Psoas muscle (tissue), 7 donors: ENCODE measurements at regions not wholly inside any gene's neighbourhood (a gene's known extent, or its start where the extent isn't known, plus 50 kb on each side); places are given as distances from the start of the nearest gene placed in this dataset.

Experiments used
- ATAC-seq, 4 donors: fragments of 200-7000 bp; cut with Tn5 transposase; one replicate each; pipeline ENCODE4 v1.9.1; 2020; ENCODE audit warnings: moderate library complexity in 3 of 4, mild to moderate bottlenecking in 2 of 4
- DNase-seq, 2 donors: peaks; one replicate each; pipeline ENCODE4 v3.0.0-alpha.2; 2020
- H3K27ac ChIP-seq: fragments of 200-600 bp; one replicate; pipeline ENCODE4 v1.8.0; 2022
- H3K27me3 ChIP-seq, 3 donors: fragments of 200-600 bp in 1 of 3; one replicate each; pipeline versions ENCODE4 v1.6.1 to v1.8.0; 2013 to 2022; ENCODE audit warnings: low read length in 2 of 3, mild to moderate bottlenecking in 2 of 3, moderate library complexity in 1 of 3; ENCODE audit not compliant: insufficient read depth in 3 of 3
- H3K36me3 ChIP-seq, 2 donors: fragments of 200-600 bp in 1 of 2; one replicate each; pipeline versions ENCODE4 v1.6.1 to v1.8.0; 2013 to 2022; ENCODE audit warnings: low read depth in 1 of 2, mild to moderate bottlenecking in 1 of 2, moderate library complexity in 1 of 2; ENCODE audit not compliant: insufficient read depth in 1 of 2
- H3K4me1 ChIP-seq: fragments of 200-600 bp; one replicate; pipeline ENCODE4 v1.8.0; 2022
- H3K4me3 ChIP-seq: fragments of 200-600 bp; one replicate; pipeline ENCODE4 v1.8.0; 2022; ENCODE audit warnings: mild to moderate bottlenecking
- H3K9me3 ChIP-seq: fragments of 200-600 bp; one replicate; pipeline ENCODE4 v1.8.0; 2022
- CTCF ChIP-seq: fragments of 200-600 bp; IDR thresholded peaks from one replicate; pipeline ENCODE4 v1.8.0; 2022; ENCODE audit warnings: antibody characterized with exemption
- WGBS, 3 donors: extraction: QIAGEN DNeasy Blood & Tissue Kit; methylation state at CpG; one replicate each; pipeline versions ENCODE4 v1.1.6 to v1.1.7; 2013; 5-methylcytosine and 5-hydroxymethylcytosine counted together
- intact Hi-C, 2 donors: fragments of 100-400 bp; cut with DNase I; formaldehyde crosslinking; loops; one replicate each; pipeline versions ENCODE4 v1.11.0 to v1.14.2; 2022
- donor health status: healthy with polysubstance abuse.
- donor health status: DM: no; HTN: no; CAD: no; lungs with moderate emphysema.
- donor health status: Bipolar disorder and iron deficiency.
- donor health status: healthy.
- donor health status: DM: yes; HTN: yes; CAD: no.
- donor health status: DM: no; HTN: no; CAD: no.
- donor health status: DM: yes; HTN: yes; CAD: no.

GRCh38 chr4:52196606-52197130, 145.6 kb downstream of the SPATA18 start:
- intact Hi-C loops: no loop called here
- H3K4me3 ChIP-seq: no peak overlapping the region
- ATAC-seq (no peak), DNase-seq (no peak)
- no peaks in the 10 kb centered on the region for H3K27me3 ChIP-seq
- 74 to 89% (median 76%) methylated on average over 1 of the region's 1 CpG for WGBS, 3 donors
- TF ChIP-seq CTCF: no peak
- H3K27ac ChIP-seq: no peak overlapping the region
- no peaks in the 10 kb centered on the region for H3K9me3 ChIP-seq
- H3K4me1 ChIP-seq: no peaks in the 10 kb centered on the region
- H3K36me3 ChIP-seq: no peaks in the 10 kb centered on the region

GRCh38 chr4:52197306-52197705, 146.2 kb downstream of the SPATA18 start:
- H3K4me3 ChIP-seq: no peak overlapping the region
- no peak for TF ChIP-seq CTCF
- no peak overlapping the region for H3K27ac ChIP-seq
- intact Hi-C loops: no loop called here
- no peaks in the 10 kb centered on the region for H3K4me1 ChIP-seq
- H3K27me3 ChIP-seq: no peaks in the 10 kb centered on the region
- no peaks in the 10 kb centered on the region for H3K36me3 ChIP-seq
- 47 to 62% (median 51%) methylated on average over 2 of the region's 2 CpGs for WGBS, 3 donors
- DNase-seq: no peak
- ATAC-seq: no peak
- H3K9me3 ChIP-seq: no peaks in the 10 kb centered on the region

- no peak overlapping the region for H3K27ac ChIP-seq
Observed at GRCh38 chr4:52198294-52198693, 147.2 kb downstream of the SPATA18 start.

GRCh38 chr4:52199574-52200338, 148.7 kb downstream of the SPATA18 start:
- 68 to 74% (median 72%) methylated on average over 3 of the region's 3 CpGs for WGBS, 3 donors
- intact Hi-C loops: no loop called here
- no peaks in the 10 kb centered on the region for H3K27me3 ChIP-seq
- no peak for ATAC-seq
- no peaks in the 10 kb centered on the region for H3K36me3 ChIP-seq
- H3K4me1 ChIP-seq: no peaks in the 10 kb centered on the region
- no peak overlapping the region for H3K27ac ChIP-seq
- no peaks in the 10 kb centered on the region for H3K9me3 ChIP-seq
- TF ChIP-seq CTCF: no peak
- H3K4me3 ChIP-seq: no peak overlapping the region
- DNase-seq: no peak

More at GRCh38 chr4:52198294-52198693, 147.2 kb downstream of the SPATA18 start:
- Histone ChIP-seq H3K9me3 (no peaks in the 10 kb centered on the region), H3K27me3 (no peaks in the 10 kb centered on the region), H3K4me3 (no peak overlapping the region), H3K4me1 (no peaks in the 10 kb centered on the region), H3K36me3 (no peaks in the 10 kb centered on the region)
- TF ChIP-seq CTCF: no peak
- intact Hi-C loops: no loop called here
- DNase-seq (no peak), ATAC-seq (no peak)

- intact Hi-C loops: no loop called here
- no peak for ATAC-seq
- 41 to 63% (median 55%) methylated on average over 4 of the region's 4 CpGs for WGBS, 3 donors
Observed at GRCh38 chr4:52200339-52200725, 149.2 kb downstream of the SPATA18 start.

More at GRCh38 chr4:52200339-52200725, 149.2 kb downstream of the SPATA18 start:
- no peaks in the 10 kb centered on the region for H3K27me3 ChIP-seq
- TF ChIP-seq CTCF: no peak
- H3K4me1 ChIP-seq: no peaks in the 10 kb centered on the region
- H3K9me3 ChIP-seq: no peaks in the 10 kb centered on the region
- DNase-seq: no peak
- H3K27ac ChIP-seq: no peak overlapping the region
- no peaks in the 10 kb centered on the region for H3K36me3 ChIP-seq
- H3K4me3 ChIP-seq: no peak overlapping the region
